GM12878 (cell line): ENCODE measurements at regions not wholly inside any gene's neighbourhood (a gene's known extent, or its start where the extent isn't known, plus 50 kb on each side); places are given as distances from the start of the nearest gene placed in this dataset.

ENCODE experiments used
- ATAC-seq: fragments of 200-7000 bp; cut with Tn5 transposase; 3 replicates; pipeline ENCODE4 v1.9.1; 2020; ENCODE audit warnings: mild to moderate bottlenecking, moderate library complexity
- BruUV-seq: library from RNA; stranded (reverse); fragments of 400-500 nt; replicated peaks from 2 replicates; lab custom pipeline; 2021; lab: Mats Ljungman, UMichigan
- CTCF ChIA-PET: fragments of 300-600 bp; sonication (Branson Sonifier 250); formaldehyde crosslinking; extraction: SDS; loops from one replicate; lab custom pipeline; 2021; ENCODE audit warnings: inconsistent platforms; lab: Yijun Ruan, JAX
- POLR2A ChIA-PET: fragments of 350-600 bp; formaldehyde crosslinking; extraction: SDS; loops from one replicate; lab custom pipeline; 2021; ENCODE audit warnings: inconsistent platforms; lab: Charles Lee
- RAD21 ChIA-PET: fragments of 300-600 bp; sonication (Branson Sonifier 250); formaldehyde crosslinking; loops from one replicate; lab custom pipeline; 2023; ENCODE audit warnings: antibody characterized with exemption; ENCODE audit not compliant: unreplicated experiment; lab: Charles Lee
- SMC1A ChIA-PET: fragments of 300-600 bp; sonication (Branson Sonifier 250); formaldehyde crosslinking; loops from one replicate; lab custom pipeline; 2023; ENCODE audit not compliant: unreplicated experiment, uncharacterized antibody; lab: Charles Lee
- DNase-seq: peaks from one replicate; pipeline ENCODE4 v3.0.0-alpha.2; 2011; ENCODE audit warnings: low read depth, low spot score
- FAIRE-seq: peaks from 3 replicates; lab custom pipeline; 2011; peaks lifted over from hg19 to GRCh38; lab: Jason Lieb, UNC
- H2AFZ ChIP-seq: 2 replicates; pipeline ENCODE4 v1.6.0; 2011; ENCODE audit warnings: low read depth, low read length, control low read depth; ENCODE audit not compliant: control insufficient read depth
- H3K27ac ChIP-seq: 2 replicates; pipeline ENCODE4 v1.5.1; 2011; ENCODE audit warnings: control low read depth; ENCODE audit not compliant: control insufficient read depth, insufficient read depth
- H3K27me3 ChIP-seq, 2 experiments: replicated peaks in 1 of 2; 2 replicates each; pipeline versions ENCODE4 v1.6.0 to v1.6.1; 2011; ENCODE audit warnings: low read length in 1 of 2; ENCODE audit not compliant: control insufficient read depth in 2 of 2, insufficient read depth in 2 of 2
- H3K36me3 ChIP-seq, 2 experiments: 2 replicates each; pipeline ENCODE4 v1.5.1; 2011; ENCODE audit warnings: low read length in 1 of 2; ENCODE audit not compliant: control insufficient read depth in 2 of 2, insufficient read depth in 2 of 2
- H3K4me1 ChIP-seq: 2 replicates; pipeline ENCODE4 v1.6.1; 2011; ENCODE audit warnings: mild to moderate bottlenecking, low read length, moderate library complexity, mixed read lengths; ENCODE audit not compliant: control insufficient read depth, insufficient read depth
- H3K4me2 ChIP-seq: 2 replicates; pipeline ENCODE4 v1.6.0; 2011; ENCODE audit warnings: control low read depth; ENCODE audit not compliant: control insufficient read depth, insufficient read depth
- H3K4me3 ChIP-seq: fragments of 200-600 bp; sonication (generic); 2 replicates; pipeline ENCODE4 v1.5.1; 2016
- H3K79me2 ChIP-seq: 2 replicates; pipeline ENCODE4 v1.6.0; 2011; ENCODE audit warnings: low read length; ENCODE audit not compliant: control insufficient read depth, insufficient read depth
- H3K9ac ChIP-seq: 2 replicates; pipeline ENCODE4 v1.8.0; 2011; ENCODE audit warnings: low read length, control low read depth, mixed read lengths; ENCODE audit not compliant: control insufficient read depth, insufficient read depth
- H3K9me3 ChIP-seq: replicated peaks from 3 replicates; pipeline ENCODE4 v1.5.1; 2011; ENCODE audit warnings: mild to moderate bottlenecking, low read length; ENCODE audit not compliant: control insufficient read depth, insufficient read depth
- H4K20me1 ChIP-seq: 2 replicates; pipeline ENCODE4 v1.6.0; 2011; ENCODE audit not compliant: control insufficient read depth, insufficient read depth
- ASH2L ChIP-seq: fragments of 300-600, 200-600 bp; sonication (generic); IDR thresholded peaks from 2 replicates; pipeline ENCODE4 v1.6.1; 2017; ENCODE audit warnings: low read depth, mild to moderate bottlenecking, borderline replicate concordance
- ATF3 ChIP-seq: IDR thresholded peaks from 2 replicates; pipeline ENCODE4 v1.6.1; 2011; ENCODE audit warnings: low read depth, mild to moderate bottlenecking, low read length, moderate library complexity, borderline replicate concordance; ENCODE audit errors: extremely low read depth
- CBX3 ChIP-seq: fragments of 200-600 bp; sonication (generic); IDR thresholded peaks from 2 replicates; pipeline ENCODE4 v1.6.1; 2016; ENCODE audit warnings: low read depth, borderline replicate concordance
- CBX5 ChIP-seq: sonication (generic); IDR thresholded peaks from 2 replicates; pipeline ENCODE4 v1.6.1; 2016; ENCODE audit warnings: low read depth, moderate library complexity, mild to moderate bottlenecking, inconsistent platforms
- CREM ChIP-seq: IDR thresholded peaks from 2 replicates; pipeline ENCODE4 v1.6.1; 2014; ENCODE audit warnings: antibody characterized with exemption, low read depth
- HSF1 ChIP-seq: fragments of 150-350 bp; IDR thresholded peaks from 2 replicates; pipeline ENCODE4 v1.6.1; 2014; ENCODE audit warnings: mild to moderate bottlenecking, low read depth, low read length
- JUND ChIP-seq: IDR thresholded peaks from 2 replicates; pipeline ENCODE4 v1.6.1; 2012; ENCODE audit warnings: low read depth, mild to moderate bottlenecking, low read length, improper control_type of control experiment, moderate library complexity
- MLLT1 ChIP-seq: fragments of 450-650 bp; IDR thresholded peaks from 2 replicates; pipeline ENCODE4 v1.6.1; 2016; ENCODE audit warnings: mild to moderate bottlenecking
- NBN ChIP-seq: fragments of 450-650 bp; IDR thresholded peaks from 2 replicates; pipeline ENCODE4 v1.6.1; 2016
- NFIC ChIP-seq: IDR thresholded peaks from 2 replicates; pipeline ENCODE4 v1.6.1; 2012; ENCODE audit warnings: low read depth, mild to moderate bottlenecking, inconsistent platforms, low read length, moderate library complexity
- NR2C1 ChIP-seq: fragments of 450-650 bp; IDR thresholded peaks from 2 replicates; pipeline ENCODE4 v1.6.1; 2017; ENCODE audit warnings: antibody characterized with exemption, mild to moderate bottlenecking, moderate library complexity
- NR2C2 ChIP-seq: IDR thresholded peaks from 2 replicates; pipeline ENCODE4 v1.6.1; 2011; ENCODE audit warnings: borderline replicate concordance, low read depth; ENCODE audit not compliant: control insufficient read depth, insufficient read length
- PAX5 ChIP-seq: IDR thresholded peaks from 2 replicates; pipeline ENCODE4 v1.6.1; 2011; ENCODE audit warnings: low read depth, low read length, borderline replicate concordance
- SIX5 ChIP-seq: IDR thresholded peaks from 2 replicates; pipeline ENCODE4 v1.6.1; 2011; ENCODE audit warnings: mild to moderate bottlenecking, low read depth, low read length, moderate library complexity; ENCODE audit not compliant: severe bottlenecking
- STAT3 ChIP-seq: IDR thresholded peaks from 2 replicates; pipeline ENCODE4 v1.6.1; 2011; ENCODE audit warnings: low read depth, low read length, improper control_type of control experiment
- SUPT20H ChIP-seq: IDR thresholded peaks from 2 replicates; pipeline ENCODE4 v1.6.1; 2011; ENCODE audit warnings: low read depth, mild to moderate bottlenecking, low read length, moderate library complexity, borderline replicate concordance; ENCODE audit not compliant: control insufficient read depth
- TARDBP ChIP-seq: IDR thresholded peaks from 2 replicates; pipeline ENCODE4 v1.6.1; 2016; ENCODE audit warnings: borderline replicate concordance
- TCF12 ChIP-seq: IDR thresholded peaks from 2 replicates; pipeline ENCODE4 v1.6.1; 2011; ENCODE audit warnings: low read depth, mild to moderate bottlenecking, low read length
- TCF7 ChIP-seq: IDR thresholded peaks from 2 replicates; pipeline ENCODE4 v1.6.1; 2014; ENCODE audit warnings: antibody characterized with exemption, borderline replicate concordance
- ZSCAN29 ChIP-seq: fragments of 450-650 bp; IDR thresholded peaks from 2 replicates; pipeline ENCODE4 v1.6.1; 2017; ENCODE audit warnings: mild to moderate bottlenecking, moderate library complexity
- WGBS: methylation state at CpG from one replicate; pipeline ENCODE4 v1.1.6; 2016; ENCODE audit warnings: low lambda C conversion rate; ENCODE audit not compliant: insufficient replicate concordance, insufficient coverage; ENCODE audit errors: missing lambda C conversion rate; 5-methylcytosine and 5-hydroxymethylcytosine counted together
- in situ Hi-C: fragments of 300-500 bp; cut with MboI; formaldehyde crosslinking; loops from 9 replicates; pipeline ENCODE4 v1.14.3; 2018; ENCODE audit warnings: mixed read lengths
- intact Hi-C: fragments of 100-400 bp; cut with micrococcal nuclease; formaldehyde crosslinking; loops from one replicate; pipeline ENCODE4 v1.14.2; 2022; ENCODE audit not compliant: unreplicated experiment

- H2AFZ ChIP-seq = no peak overlapping the region
- ChIA-PET POLR2A (no interaction called here), CTCF (no interaction called here), RAD21 (no interaction called here), SMC1A (no interaction called here)
- ATAC-seq = no peak
- H3K4me2 ChIP-seq = no peak overlapping the region
- H3K36me3 ChIP-seq = no peaks in the 10 kb centered on the region
- H3K79me2 ChIP-seq = no peaks in the 10 kb centered on the region
- WGBS = 53% methylated on average over 2 of the region's 2 CpGs
- TF ChIP-seq TCF7 (no peak), SIX5 (no peak), NFIC (no peak), NR2C1 (no peak), SUPT20H (no peak), JUND (no peak), ATF3 (no peak), MLLT1 (no peak), CBX5 (no peak), CBX3 (no peak), CREM (no peak), PAX5 (no peak), NBN (no peak), STAT3 (no peak), ZSCAN29 (no peak), TARDBP (no peak), HSF1 (no peak), NR2C2 (no peak), TCF12 (no peak), ASH2L (no peak)
- no peaks in the 10 kb centered on the region for H4K20me1 ChIP-seq
- H3K9ac ChIP-seq = no peak overlapping the region
- no peaks in the 10 kb centered on the region for H3K27me3 ChIP-seq
- no TSS peak for BruUV-seq
- H3K9me3 ChIP-seq = no peaks in the 10 kb centered on the region
- H3K4me3 ChIP-seq = no peak overlapping the region
- in situ Hi-C loops = no loop called here
- FAIRE-seq = no peak
- H3K27ac ChIP-seq = no peak overlapping the region
- no peaks in the 10 kb centered on the region for H3K4me1 ChIP-seq
- intact Hi-C loops = no loop called here
- no peak for DNase-seq
Observed at GRCh38 chr3:181660337-181660736, 51.4 kb upstream of the SOX2 start.
